Karpas-422 (cell line): ENCODE measurements at regions not wholly inside any gene's neighbourhood (a gene's known extent, or its start where the extent isn't known, plus 50 kb on each side); places are given as distances from the start of the nearest gene placed in this dataset.
"Not testable (repeated sequence)": the region's sequence is repeated elsewhere in the genome, so short reads cannot be mapped to it uniquely, and the experiment has no call there.

Source experiments
- DNase-seq: peaks from one replicate; pipeline ENCODE4 v3.0.0-alpha.2; 2015
- H2AFZ ChIP-seq: fragments of 200-600 bp; sonication (generic); 2 replicates; pipeline ENCODE4 v1.6.1; 2014; ENCODE audit warnings: antibody characterized with exemption, low read length, mixed read lengths
- H3K27ac ChIP-seq: fragments of 200-600 bp; sonication (generic); 2 replicates; pipeline ENCODE4 v1.5.1; 2014; ENCODE audit warnings: mild to moderate bottlenecking, low read length, moderate library complexity
- H3K27me3 ChIP-seq: fragments of 200-600 bp; sonication (generic); 2 replicates; pipeline ENCODE4 v1.6.1; 2014; ENCODE audit warnings: low read length, mixed read lengths
- H3K36me3 ChIP-seq: fragments of 200-600 bp; sonication (generic); 2 replicates; pipeline ENCODE4 v1.6.1; 2014; ENCODE audit warnings: low read length, mixed read lengths; ENCODE audit not compliant: insufficient read depth
- H3K4me1 ChIP-seq: fragments of 200-600 bp; sonication (generic); 2 replicates; pipeline ENCODE4 v1.6.1; 2014; ENCODE audit warnings: mild to moderate bottlenecking, low read length, mixed read lengths
- H3K4me2 ChIP-seq: fragments of 200-600 bp; sonication (generic); 2 replicates; pipeline ENCODE4 v1.6.1; 2014; ENCODE audit warnings: low read length, low read depth, mild to moderate bottlenecking; ENCODE audit not compliant: poor library complexity, severe bottlenecking
- H3K4me3 ChIP-seq: fragments of 200-600 bp; sonication (generic); 2 replicates; pipeline ENCODE4 v1.5.1; 2014; ENCODE audit warnings: mild to moderate bottlenecking, antibody characterized with exemption, low read length, mixed read lengths
- H3K79me2 ChIP-seq: fragments of 200-600 bp; sonication (generic); 2 replicates; pipeline ENCODE4 v1.6.1; 2014; ENCODE audit warnings: mild to moderate bottlenecking, low read length, mixed read lengths
- H3K9ac ChIP-seq: fragments of 200-600 bp; sonication (generic); 2 replicates; pipeline ENCODE4 v1.6.0; 2014; ENCODE audit warnings: low read length
- H3K9me2 ChIP-seq: fragments of 200-600 bp; sonication (generic), shearing (Covaris generic); replicated peaks from 2 replicates; pipeline ENCODE4 v1.6.0; 2014; ENCODE audit warnings: mild to moderate bottlenecking, low read length, moderate library complexity; ENCODE audit not compliant: insufficient read depth
- H3K9me3 ChIP-seq: fragments of 300-700, 200-600 bp; sonication (generic); 2 replicates; pipeline ENCODE4 v1.6.1; 2014; ENCODE audit warnings: low read length, mixed read lengths
- H4K20me1 ChIP-seq: fragments of 200-600 bp; sonication (generic); 2 replicates; pipeline ENCODE4 v1.6.1; 2014; ENCODE audit warnings: mild to moderate bottlenecking, antibody characterized with exemption, low read length, low read depth; ENCODE audit not compliant: insufficient read depth

DNA sequence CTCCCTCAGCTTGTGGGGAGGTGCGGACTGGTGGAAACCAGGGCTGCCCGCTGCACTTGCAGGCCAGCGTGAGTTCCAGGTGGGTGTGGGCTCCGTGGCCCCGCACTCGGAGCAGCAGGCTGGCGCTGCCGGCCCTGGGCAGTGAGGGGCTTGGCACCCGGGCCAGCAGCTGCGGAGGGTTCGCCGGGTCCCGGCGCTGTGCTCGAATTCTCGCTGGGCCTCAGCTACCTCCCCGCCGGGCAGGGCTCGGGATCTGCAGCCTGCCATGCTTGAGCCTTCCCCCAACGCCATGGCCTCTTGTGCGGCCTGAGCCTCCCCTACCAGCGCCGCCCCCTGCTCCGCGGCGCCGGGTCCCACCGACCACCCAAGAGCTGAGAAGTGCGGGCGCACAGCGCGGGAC is 71.6 kb upstream of the ADGRL1 start:
- Histone ChIP-seq H3K27ac (no peak overlapping the region), H3K9me2 (no peaks in the 10 kb centered on the region), H3K79me2 (no peaks in the 10 kb centered on the region), H3K4me2 (no peak overlapping the region), H3K27me3 (no peaks in the 10 kb centered on the region), H3K9me3 (no peaks in the 10 kb centered on the region), H2AFZ (no peak overlapping the region), H4K20me1 (no peaks in the 10 kb centered on the region), H3K4me3 (no peak overlapping the region), H3K36me3 (no peaks in the 10 kb centered on the region), H3K9ac (no peak overlapping the region), H3K4me1 (no peaks in the 10 kb centered on the region)
- DNase-seq: no peak

DNA sequence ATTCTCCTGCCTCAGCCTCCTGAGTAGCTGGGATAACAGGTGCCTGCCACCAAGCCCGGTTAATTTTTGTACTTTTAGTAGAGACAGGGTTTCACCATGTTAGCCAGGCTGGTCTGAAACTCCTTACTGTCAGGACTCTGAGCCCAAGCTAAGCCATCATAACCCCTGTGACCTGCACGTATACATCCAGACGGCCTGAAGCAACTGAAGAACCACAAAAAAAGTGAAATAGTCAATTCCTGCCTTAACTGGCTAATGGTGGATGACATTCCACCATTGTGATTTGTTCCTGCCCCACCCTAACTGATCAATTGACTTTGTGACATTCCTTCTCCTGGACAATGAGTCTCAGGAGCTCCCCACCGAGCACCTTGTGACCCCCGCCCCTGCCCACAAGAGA is 69.9 kb upstream of the ADGRL1 start:
- H3K79me2 ChIP-seq, H3K27me3 ChIP-seq, H3K36me3 ChIP-seq, H4K20me1 ChIP-seq, H3K27ac ChIP-seq, DNase-seq, H3K9me3 ChIP-seq, H3K9me2 ChIP-seq, H2AFZ ChIP-seq, H3K4me1 ChIP-seq, H3K9ac ChIP-seq, H3K4me3 ChIP-seq, H3K4me2 ChIP-seq: not testable (repeated sequence)

DNA sequence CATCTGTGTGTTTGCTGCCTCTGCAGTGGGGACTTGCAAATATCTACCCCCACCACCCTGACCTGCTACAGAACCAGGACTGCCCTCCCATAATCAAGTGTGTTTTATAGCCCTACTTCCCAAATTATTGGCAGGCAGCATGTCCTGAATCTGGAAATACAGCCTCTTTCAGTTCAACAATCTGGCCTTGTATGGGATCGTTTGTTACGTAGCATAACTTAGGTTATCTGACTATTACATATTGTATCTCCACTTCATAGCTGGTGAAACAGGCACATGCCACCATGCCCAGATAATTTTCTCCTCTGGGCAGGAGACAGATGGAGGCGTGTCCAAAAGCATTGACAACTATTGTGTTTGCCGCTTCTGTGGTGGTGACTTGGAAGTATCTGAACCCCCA is 66.7 kb upstream of the ADGRL1 start:
- H3K4me2 ChIP-seq: no peak overlapping the region

DNA sequence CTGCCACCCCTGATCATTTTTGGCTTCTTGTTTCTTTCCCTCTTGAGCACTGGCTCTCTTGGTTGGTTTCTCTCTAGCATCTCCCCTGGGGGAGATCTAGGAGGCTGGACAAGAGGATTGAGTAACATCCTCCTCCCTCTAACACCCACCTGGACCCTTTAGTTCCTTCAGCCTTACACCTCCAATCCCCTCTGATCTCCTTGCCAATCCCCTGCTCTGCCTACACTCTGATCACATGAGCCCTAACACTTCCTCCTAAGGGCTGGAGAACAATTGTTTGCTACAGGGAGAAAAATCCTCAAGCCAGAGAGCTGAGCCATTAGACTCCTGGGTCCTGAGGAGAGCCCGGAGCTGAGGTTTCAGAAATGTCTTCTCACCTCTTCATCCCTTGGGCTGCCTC is 65.9 kb upstream of the ADGRL1 start:
- Histone ChIP-seq H3K36me3 (no peaks in the 10 kb centered on the region), H3K79me2 (no peaks in the 10 kb centered on the region), H3K27ac (no peak overlapping the region), H3K4me3 (no peak overlapping the region), H3K9ac (no peak overlapping the region), H3K27me3 (no peaks in the 10 kb centered on the region), H3K9me3 (no peaks in the 10 kb centered on the region), H3K9me2 (no peaks in the 10 kb centered on the region), H2AFZ (no peak overlapping the region), H4K20me1 (no peaks in the 10 kb centered on the region), H3K4me2 (no peak overlapping the region), H3K4me1 (no peaks in the 10 kb centered on the region)
- DNase-seq: no peak

More for the DNA sequence above, 66.7 kb upstream of the ADGRL1 start:
- DNase-seq: no peak
- Histone ChIP-seq H2AFZ (no peak overlapping the region), H3K9ac (no peak overlapping the region), H3K9me3 (no peaks in the 10 kb centered on the region), H4K20me1 (no peaks in the 10 kb centered on the region), H3K27ac (no peak overlapping the region), H3K79me2 (no peaks in the 10 kb centered on the region), H3K4me1 (no peaks in the 10 kb centered on the region), H3K9me2 (no peaks in the 10 kb centered on the region), H3K4me3 (no peak overlapping the region), H3K27me3 (no peaks in the 10 kb centered on the region), H3K36me3 (no peaks in the 10 kb centered on the region)

DNA sequence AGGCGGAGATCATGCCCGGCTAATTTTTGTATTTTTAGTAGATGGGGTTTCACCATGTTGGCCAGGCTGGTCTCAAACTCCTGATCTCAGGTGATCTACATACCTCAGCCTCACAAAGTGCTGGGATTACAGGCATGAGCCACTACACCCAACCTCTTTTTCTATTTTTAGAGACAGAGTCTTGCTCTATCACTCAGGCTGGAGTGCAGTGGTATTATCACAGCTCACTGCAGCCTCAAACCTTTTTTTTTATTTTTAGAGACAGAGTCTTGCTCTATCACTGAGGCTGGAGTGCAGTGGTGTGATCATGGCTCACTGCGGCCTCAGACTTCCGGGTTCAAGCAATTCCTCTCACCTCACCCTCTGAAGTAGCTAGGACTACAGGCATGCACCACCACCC is 64.6 kb upstream of the ADGRL1 start:
- not testable (repeated sequence) for H3K9me3 ChIP-seq, H3K4me3 ChIP-seq, H3K79me2 ChIP-seq, H3K9ac ChIP-seq, H3K36me3 ChIP-seq, H4K20me1 ChIP-seq, H3K27ac ChIP-seq, H3K4me2 ChIP-seq, H3K27me3 ChIP-seq, H2AFZ ChIP-seq, H3K9me2 ChIP-seq, H3K4me1 ChIP-seq, DNase-seq

DNA sequence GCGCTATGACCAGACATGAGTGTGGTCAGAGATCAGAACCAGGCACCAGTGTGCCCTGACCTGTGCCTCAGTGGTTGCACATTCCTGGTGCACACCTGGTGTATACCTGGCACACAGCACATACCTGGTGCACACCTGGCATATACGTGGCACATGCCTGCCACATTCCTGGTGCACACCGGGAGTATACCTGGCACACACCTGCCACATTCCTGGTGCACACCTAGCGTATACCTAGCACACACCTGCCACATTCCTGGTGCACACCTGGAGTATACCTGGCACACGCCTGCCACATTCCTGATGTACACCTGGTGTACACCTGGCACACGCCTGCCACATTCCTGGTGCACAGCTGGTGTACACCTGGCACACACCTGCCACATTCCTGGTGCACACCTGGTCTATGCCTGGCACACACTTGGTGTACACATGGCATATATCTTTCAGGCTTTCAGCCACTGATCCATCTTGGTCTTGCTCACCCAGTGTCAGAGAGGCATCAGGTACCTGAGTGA is 61.3 kb upstream of the ADGRL1 start:
- no peak overlapping the region for H3K9ac ChIP-seq
- no peaks in the 10 kb centered on the region for H4K20me1 ChIP-seq
- H3K27me3 ChIP-seq: no peaks in the 10 kb centered on the region
- H2AFZ ChIP-seq: no peak overlapping the region
- no peaks in the 10 kb centered on the region for H3K4me1 ChIP-seq
- H3K36me3 ChIP-seq: no peaks in the 10 kb centered on the region
- no peak overlapping the region for H3K4me3 ChIP-seq
- H3K79me2 ChIP-seq: no peaks in the 10 kb centered on the region
- H3K27ac ChIP-seq: no peak overlapping the region
- no peak overlapping the region for H3K4me2 ChIP-seq
- no peak for DNase-seq
- no peaks in the 10 kb centered on the region for H3K9me3 ChIP-seq
- no peaks in the 10 kb centered on the region for H3K9me2 ChIP-seq

DNA sequence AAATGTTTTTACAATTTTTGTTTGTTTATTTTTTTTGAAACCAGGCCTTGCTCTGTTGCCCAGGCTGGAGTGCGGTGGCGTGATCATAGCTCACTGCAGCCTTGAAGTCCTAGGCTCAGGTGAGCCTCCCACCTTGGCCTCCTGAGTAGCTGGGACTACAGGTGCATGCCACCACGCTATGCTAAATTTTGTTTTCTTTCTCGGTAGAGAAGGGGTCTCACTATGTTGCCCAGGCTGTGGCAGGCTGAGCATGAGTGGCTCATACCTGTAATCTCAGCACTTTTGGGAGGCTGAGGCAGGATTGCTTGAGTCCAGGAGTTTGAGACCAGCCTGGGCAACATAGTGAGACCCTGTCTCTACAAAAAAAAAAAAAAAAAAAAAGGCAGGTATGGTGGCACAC is 60.2 kb upstream of the ADGRL1 start:
- H3K4me1 ChIP-seq, H3K79me2 ChIP-seq, H3K9me2 ChIP-seq, H3K27ac ChIP-seq, H3K9me3 ChIP-seq, H3K36me3 ChIP-seq, H2AFZ ChIP-seq, H3K9ac ChIP-seq, DNase-seq, H3K4me2 ChIP-seq, H4K20me1 ChIP-seq, H3K4me3 ChIP-seq, H3K27me3 ChIP-seq: not testable (repeated sequence)

DNA sequence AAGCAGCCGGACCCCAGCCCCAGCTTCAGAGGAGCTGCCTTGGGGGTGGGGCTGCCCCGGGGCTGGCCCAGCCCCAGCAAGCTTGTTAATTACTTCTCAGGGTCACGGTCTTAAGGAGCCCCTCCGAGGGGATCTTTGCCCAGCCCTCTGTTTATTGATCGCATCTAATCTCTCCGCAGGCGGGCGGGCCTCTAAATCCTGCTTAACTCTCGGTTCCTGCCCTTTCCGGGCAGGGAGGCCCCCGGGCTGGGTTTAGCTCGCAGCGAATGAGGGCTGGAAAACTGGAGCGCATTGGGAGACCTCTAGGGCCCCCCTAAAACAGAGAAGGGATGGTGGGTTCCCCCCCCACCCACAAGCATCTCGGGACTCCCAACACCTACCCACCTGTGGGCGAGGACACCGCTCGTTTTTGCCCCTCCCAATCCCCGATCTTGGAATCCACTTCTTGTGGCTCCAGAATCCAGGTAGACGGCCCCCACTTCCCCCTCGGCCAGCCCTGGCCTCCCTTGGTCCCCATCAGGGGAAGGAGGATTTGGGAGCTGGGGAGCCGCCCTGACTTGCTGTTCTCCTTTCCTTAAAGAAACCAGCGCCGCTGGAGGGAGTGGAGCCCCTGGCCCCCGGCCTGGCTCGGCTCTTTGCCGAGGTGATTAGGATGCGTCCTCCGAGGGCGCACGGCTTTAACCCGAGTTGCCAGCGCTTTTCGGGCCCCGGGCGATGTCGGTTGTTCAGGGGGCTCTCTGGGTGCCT is 59.5 kb upstream of the ADGRL1 start:
- Histone ChIP-seq H3K4me2 (no peak overlapping the region), H3K9me2 (no peaks in the 10 kb centered on the region)
- DNase-seq: no peak

More for the DNA sequence above, 59.5 kb upstream of the ADGRL1 start:
- H3K27ac ChIP-seq: no peak overlapping the region
- no peak overlapping the region for H3K4me3 ChIP-seq
- no peaks in the 10 kb centered on the region for H4K20me1 ChIP-seq
- H3K9me3 ChIP-seq: no peaks in the 10 kb centered on the region
- no peaks in the 10 kb centered on the region for H3K36me3 ChIP-seq
- no peak overlapping the region for H2AFZ ChIP-seq
- H3K27me3 ChIP-seq: no peaks in the 10 kb centered on the region
- H3K4me1 ChIP-seq: no peaks in the 10 kb centered on the region
- H3K9ac ChIP-seq: no peak overlapping the region
- H3K79me2 ChIP-seq: no peaks in the 10 kb centered on the region
